ENCODE measurements at regions not wholly inside any gene's neighbourhood (a gene's known extent, or its start where the extent isn't known, plus 50 kb on each side); places are given as distances from the start of the nearest gene placed in this dataset.

- no peak for TF ChIP-seq CLOCK (CRISPR knock-in tag; IDR thresholded peaks at IDR 0.05; ENCODE audit: borderline replicate concordance)
- no peak for TF ChIP-seq SRSF3 (IDR thresholded peaks at IDR 0.05; ENCODE audit: insufficient read depth, low read length)
- no peak for TF ChIP-seq ZNF41 (CRISPR knock-in tag; conservative IDR thresholded peaks at IDR 0.05)
- no peak for TF ChIP-seq NCOA6 (IDR thresholded peaks at IDR 0.05)
Observed at GRCh38 chr3:6113338-6113737, 747.6 kb upstream of the GRM7 start (continued).

GRCh38 chr3:6119367-6119766 is 741.5 kb upstream of the GRM7 start:
- Histone ChIP-seq H3K4me3 (no peak overlapping the region), H2AFZ (ENCODE audit: low read depth, low read length) (no peak overlapping the region), H3K9me1 (ENCODE audit: control insufficient read depth, insufficient read depth, low read length) (no peaks in the 10 kb centered on the region), H3K4me2 (ENCODE audit: insufficient read depth, low read length) (no peak overlapping the region), H3K36me3 (ENCODE audit: control insufficient read depth, insufficient read depth, low read length) (no peaks in the 10 kb centered on the region), H3K79me2 (ENCODE audit: control insufficient read depth, insufficient read depth, low read length) (no peaks in the 10 kb centered on the region), H3K27me3 (ENCODE audit: control insufficient read depth in 2 of 2, insufficient read depth in 2 of 2, low read length in 2 of 2) (no peaks in the 10 kb centered on the region), H3K27ac (ENCODE audit: extremely low read depth, low read depth, low read length) (no peak overlapping the region), H4K20me1 (replicated peaks; ENCODE audit: control insufficient read depth, insufficient read depth, low read length) (no peaks in the 10 kb centered on the region), H3K9ac (ENCODE audit: insufficient read depth in 1 of 2, low read depth in 2 of 2, low read length in 2 of 2) (no peak overlapping the region), H3K9me3 (replicated peaks; ENCODE audit: control insufficient read depth, insufficient read depth, low read depth, low read length) (no peaks in the 10 kb centered on the region), H3K4me1 (replicated peaks in 1 of 2; ENCODE audit: control insufficient read depth in 2 of 2, insufficient read depth in 2 of 2, low read length in 2 of 2) (no peaks in the 10 kb centered on the region)
- no TSS peak for BruUV-seq (replicated peaks)
- ChIA-PET POLR2A (no interaction called here), CTCF (ENCODE audit: low intra/inter-chr PET ratio) (no interaction called here)
- FAIRE-seq (no peak), DNase-seq (ENCODE audit: extremely low read depth in 1 of 4, low spot score in 3 of 4) (no peak), ATAC-seq (no peak)
- in situ Hi-C loops (cut with MboI) (no loop called here), intact Hi-C loops (cut with micrococcal nuclease) (no loop called here)
- 4% methylated on average over 3 of the region's 3 CpGs for WGBS (ENCODE audit: insufficient coverage, low coverage, missing lambda C conversion rate)
- no peak for TF ChIP-seq FUS (optimal IDR thresholded peaks at IDR 0.05; ENCODE audit: low read depth, low read length)
- TF ChIP-seq ZNF76 (CRISPR knock-in tag; IDR thresholded peaks at IDR 0.05; ENCODE audit: borderline replicate concordance) = no peak
- no peak for TF ChIP-seq KDM4B (IDR thresholded peaks at IDR 0.05; ENCODE audit: borderline replicate concordance in 2 of 2, low read depth in 1 of 2)
- no peak for TF ChIP-seq MAFF (IDR thresholded peaks at IDR 0.05; ENCODE audit: low read length)
- no peak for TF ChIP-seq E2F1 (CRISPR knock-in tag; IDR thresholded peaks at IDR 0.05)
- TF ChIP-seq ADNP (tag; IDR thresholded peaks at IDR 0.05) = no peak
- no peak for TF ChIP-seq NFXL1 (CRISPR knock-in tag; IDR thresholded peaks at IDR 0.05)
- no peak for TF ChIP-seq POU5F1 (IDR thresholded peaks at IDR 0.05; ENCODE audit: borderline replicate concordance, low read depth, low read length, partially characterized antibody)
- TF ChIP-seq ERF (CRISPR knock-in tag; IDR thresholded peaks at IDR 0.05) = no peak
- TF ChIP-seq NEUROD1 (IDR thresholded peaks at IDR 0.05; ENCODE audit: borderline replicate concordance, low read depth, low read length, partially characterized antibody) = no peak
